Liver (tissue), 7 donors: ENCODE measurements at regions not wholly inside any gene's neighbourhood (a gene's known extent, or its start where the extent isn't known, plus 50 kb on each side); places are given as distances from the start of the nearest gene placed in this dataset.

Experiments
- DNase-seq: peaks from one replicate; pipeline ENCODE4 v3.0.0-alpha.2; 2017; ENCODE audit warnings: low spot score
- H3K27ac ChIP-seq, 2 donors: one replicate each; pipeline ENCODE4 v1.7.0; 2013; ENCODE audit warnings: inconsistent platforms in 2 of 2, low read length in 2 of 2, control low read depth in 1 of 2, low read depth in 1 of 2, mild to moderate bottlenecking in 1 of 2
- H3K27me3 ChIP-seq, 4 donors: one replicate each; pipeline versions ENCODE4 v1.6.1 to v1.7.0; 2013; ENCODE audit warnings: low read length in 3 of 4, inconsistent platforms in 1 of 4, mild to moderate bottlenecking in 1 of 4, moderate library complexity in 1 of 4; ENCODE audit not compliant: control insufficient read depth in 4 of 4, insufficient read depth in 4 of 4
- H3K36me3 ChIP-seq, 4 donors: one replicate each; pipeline versions ENCODE4 v1.6.1 to v1.7.0; 2013; ENCODE audit warnings: low read length in 3 of 4, mild to moderate bottlenecking in 3 of 4, low read depth in 1 of 4, moderate library complexity in 1 of 4; ENCODE audit not compliant: control insufficient read depth in 4 of 4, insufficient read depth in 3 of 4
- H3K4me1 ChIP-seq, 4 donors: one replicate each; pipeline versions ENCODE4 v1.6.1 to v1.7.0; 2013; ENCODE audit warnings: low read length in 3 of 4, mild to moderate bottlenecking in 3 of 4, moderate library complexity in 1 of 4; ENCODE audit not compliant: control insufficient read depth in 4 of 4, insufficient read depth in 4 of 4
- H3K4me3 ChIP-seq, 3 donors: one replicate each; pipeline versions ENCODE4 v1.6.1 to v1.7.0; 2013; ENCODE audit warnings: low read length in 3 of 3, control low read depth in 1 of 3, low read depth in 1 of 3, mild to moderate bottlenecking in 1 of 3
- H3K9ac ChIP-seq, 2 donors: one replicate each; pipeline ENCODE4 v1.7.0; 2013; ENCODE audit warnings: low read length in 2 of 2, mild to moderate bottlenecking in 2 of 2, moderate library complexity in 2 of 2, control low read depth in 1 of 2, low read depth in 1 of 2
- H3K9me3 ChIP-seq, 4 donors: one replicate each; pipeline versions ENCODE4 v1.6.1 to v1.7.0; 2013; ENCODE audit warnings: low read length in 3 of 4; ENCODE audit not compliant: control insufficient read depth in 4 of 4
- EGR1 ChIP-seq, 2 donors: IDR thresholded peaks; 2 replicates each; pipeline ENCODE4 v1.6.1; 2016 to 2018; ENCODE audit warnings: antibody characterized with exemption in 2 of 2, low read depth in 2 of 2
- FOXA1 ChIP-seq: IDR thresholded peaks from 2 replicates; pipeline ENCODE4 v1.6.1; 2016; ENCODE audit warnings: antibody characterized with exemption
- FOXA2 ChIP-seq: IDR thresholded peaks from 2 replicates; pipeline ENCODE4 v1.6.1; 2016; ENCODE audit warnings: antibody characterized with exemption
- HNF4A ChIP-seq, 2 donors: conservative IDR thresholded peaks; 2 replicates each; pipeline ENCODE4 v1.6.1; 2016; ENCODE audit warnings: antibody characterized with exemption in 2 of 2, mild to moderate bottlenecking in 2 of 2
- JUND ChIP-seq, 2 donors: IDR thresholded peaks; 2 replicates each; pipeline ENCODE4 v1.6.1; 2016; ENCODE audit warnings: antibody characterized with exemption in 2 of 2
- NR2F2 ChIP-seq: IDR thresholded peaks from 2 replicates; pipeline ENCODE4 v1.6.1; 2016; ENCODE audit warnings: antibody characterized with exemption
- RAD21 ChIP-seq, 2 donors: IDR thresholded peaks; 2 replicates each; pipeline ENCODE4 v1.6.1; 2016; ENCODE audit warnings: antibody characterized with exemption in 2 of 2, mild to moderate bottlenecking in 2 of 2
- RXRA ChIP-seq, 2 donors: IDR thresholded peaks; 2 replicates each; pipeline ENCODE4 v1.6.1; 2017 to 2018; ENCODE audit warnings: antibody characterized with exemption in 2 of 2, mild to moderate bottlenecking in 1 of 2
- SP1 ChIP-seq: IDR thresholded peaks from 2 replicates; pipeline ENCODE4 v1.6.1; 2018; ENCODE audit warnings: antibody characterized with exemption, mild to moderate bottlenecking
- TAF1 ChIP-seq: conservative IDR thresholded peaks from 2 replicates; pipeline ENCODE4 v1.6.1; 2016; ENCODE audit warnings: antibody characterized with exemption, mild to moderate bottlenecking
- YY1 ChIP-seq: IDR thresholded peaks from 2 replicates; pipeline ENCODE4 v1.6.1; 2016; ENCODE audit warnings: antibody characterized with exemption, mild to moderate bottlenecking
- WGBS: extraction: QIAGEN DNeasy Blood & Tissue Kit; methylation state at CpG from one replicate; pipeline ENCODE4 v1.1.7; 2013; 5-methylcytosine and 5-hydroxymethylcytosine counted together
- TF ChIP-seq, protein P1 (sequence below): IDR thresholded peaks from 2 replicates; pipeline ENCODE4 v1.6.1; 2016; ENCODE audit warnings: antibody characterized with exemption, mild to moderate bottlenecking
- TF ChIP-seq, protein P2 (sequence below): IDR thresholded peaks from 2 replicates; pipeline ENCODE4 v1.6.1; 2016; ENCODE audit warnings: antibody characterized with exemption
- TF ChIP-seq, protein P3 (sequence below): IDR thresholded peaks from 2 replicates; pipeline ENCODE4 v1.6.1; 2016; ENCODE audit warnings: antibody characterized with exemption
- donor health status: healthy.
- donor health status: healthy.
- donor health status: healthy.
- donor health status: healthy.

DNA sequence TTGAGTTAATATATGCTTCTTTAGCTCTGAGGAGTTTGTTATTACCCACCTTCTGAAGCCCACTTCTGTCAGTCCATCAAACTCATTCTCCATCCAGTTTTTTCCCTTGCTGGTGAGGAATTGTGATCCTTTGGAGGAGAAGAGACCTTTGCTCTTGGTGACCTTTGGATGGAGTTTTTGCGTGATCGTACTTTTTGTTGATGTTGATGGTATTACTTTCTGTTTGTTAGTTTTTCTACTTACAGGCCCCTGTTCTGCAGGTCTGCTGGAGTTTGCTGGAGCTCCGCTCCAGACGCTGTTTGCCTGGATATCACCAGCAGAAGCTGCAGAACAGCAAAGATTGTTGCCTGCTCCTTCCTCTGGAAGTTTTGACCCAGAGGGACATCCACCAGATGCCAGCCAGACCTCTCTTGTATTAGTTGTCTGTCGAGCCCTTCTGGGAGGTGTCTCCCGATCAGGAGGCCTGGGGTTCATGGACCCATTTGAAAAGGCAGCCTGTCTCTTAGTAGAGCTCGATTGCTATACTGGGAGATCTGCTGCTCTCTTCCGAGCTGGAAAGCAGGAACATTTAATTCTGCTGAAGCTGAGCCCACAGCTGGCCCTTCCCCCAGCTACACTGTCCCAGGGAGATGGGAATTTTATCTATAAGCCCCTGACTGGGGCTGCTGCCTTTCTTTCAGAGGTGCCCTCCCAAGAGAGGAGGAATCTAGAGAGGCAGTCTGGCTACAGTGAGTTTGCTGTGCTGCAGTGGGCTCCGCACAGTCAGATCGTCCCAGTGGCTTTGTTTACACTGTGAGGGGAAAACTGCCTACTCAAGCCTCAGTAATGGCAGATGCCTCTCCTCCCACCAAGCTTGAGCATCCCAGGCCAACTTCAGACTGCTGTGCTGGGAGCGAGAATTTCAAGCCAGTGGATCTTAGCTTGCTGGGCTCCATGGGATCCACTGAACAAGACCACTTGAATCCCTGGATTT is 445.5 kb downstream of the MAN2A1 start:
- Histone ChIP-seq H3K9me3 (peaks cover 0 to 2% (median 0%) of the 10 kb centered on the region in 4 donors), H3K9ac (no peak overlapping the region)
- WGBS, result 66% methylated on average over 11 of the region's 11 CpGs

DNA sequence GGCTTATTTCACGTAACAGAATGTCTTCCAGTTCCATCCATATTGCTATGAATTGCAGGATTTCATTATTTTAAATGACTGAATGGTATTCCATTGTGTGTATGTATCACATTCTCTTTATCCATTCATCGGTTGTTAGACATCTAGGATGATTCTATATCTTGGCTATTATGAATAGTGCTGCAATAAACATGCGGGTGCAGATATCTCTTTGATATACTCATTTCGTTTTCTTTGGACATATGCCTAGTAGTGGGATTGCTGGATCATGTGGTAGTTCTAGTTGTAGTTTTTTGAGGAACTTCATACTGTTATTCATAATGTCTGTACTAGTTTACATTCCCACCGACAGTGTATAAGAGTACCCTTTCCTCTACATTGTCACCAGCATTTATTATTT is 460.5 kb downstream of the MAN2A1 start:
- Histone ChIP-seq H3K27me3 (no peaks in the 10 kb centered on the region), H3K4me1 (no peaks in the 10 kb centered on the region), H3K4me3 (no peak overlapping the region), H3K9ac (no peak overlapping the region), H3K27ac (no peak overlapping the region), H3K36me3 (no peaks in the 10 kb centered on the region), H3K9me3 (no peaks in the 10 kb centered on the region)
- 83% methylated on average over 5 of the region's 5 CpGs for WGBS
- DNase-seq, result no peak
- TF ChIP-seq JUND (IDR thresholded peaks at IDR 0.05) (no peak), RXRA (IDR thresholded peaks at IDR 0.05) (no peak), EGR1 (IDR thresholded peaks at IDR 0.05; ENCODE audit: low read depth in 2 of 2) (no peak), NR2F2 (no peak), TAF1 (no peak), SP1 (no peak), FOXA2 (no peak), YY1 (no peak), RAD21 (IDR thresholded peaks at IDR 0.05) (no peak), FOXA1 (no peak)
- TF ChIP-seq, protein P1, sequence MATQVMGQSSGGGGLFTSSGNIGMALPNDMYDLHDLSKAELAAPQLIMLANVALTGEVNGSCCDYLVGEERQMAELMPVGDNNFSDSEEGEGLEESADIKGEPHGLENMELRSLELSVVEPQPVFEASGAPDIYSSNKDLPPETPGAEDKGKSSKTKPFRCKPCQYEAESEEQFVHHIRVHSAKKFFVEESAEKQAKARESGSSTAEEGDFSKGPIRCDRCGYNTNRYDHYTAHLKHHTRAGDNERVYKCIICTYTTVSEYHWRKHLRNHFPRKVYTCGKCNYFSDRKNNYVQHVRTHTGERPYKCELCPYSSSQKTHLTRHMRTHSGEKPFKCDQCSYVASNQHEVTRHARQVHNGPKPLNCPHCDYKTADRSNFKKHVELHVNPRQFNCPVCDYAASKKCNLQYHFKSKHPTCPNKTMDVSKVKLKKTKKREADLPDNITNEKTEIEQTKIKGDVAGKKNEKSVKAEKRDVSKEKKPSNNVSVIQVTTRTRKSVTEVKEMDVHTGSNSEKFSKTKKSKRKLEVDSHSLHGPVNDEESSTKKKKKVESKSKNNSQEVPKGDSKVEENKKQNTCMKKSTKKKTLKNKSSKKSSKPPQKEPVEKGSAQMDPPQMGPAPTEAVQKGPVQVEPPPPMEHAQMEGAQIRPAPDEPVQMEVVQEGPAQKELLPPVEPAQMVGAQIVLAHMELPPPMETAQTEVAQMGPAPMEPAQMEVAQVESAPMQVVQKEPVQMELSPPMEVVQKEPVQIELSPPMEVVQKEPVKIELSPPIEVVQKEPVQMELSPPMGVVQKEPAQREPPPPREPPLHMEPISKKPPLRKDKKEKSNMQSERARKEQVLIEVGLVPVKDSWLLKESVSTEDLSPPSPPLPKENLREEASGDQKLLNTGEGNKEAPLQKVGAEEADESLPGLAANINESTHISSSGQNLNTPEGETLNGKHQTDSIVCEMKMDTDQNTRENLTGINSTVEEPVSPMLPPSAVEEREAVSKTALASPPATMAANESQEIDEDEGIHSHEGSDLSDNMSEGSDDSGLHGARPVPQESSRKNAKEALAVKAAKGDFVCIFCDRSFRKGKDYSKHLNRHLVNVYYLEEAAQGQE, result no peak
- TF ChIP-seq, protein P2, sequence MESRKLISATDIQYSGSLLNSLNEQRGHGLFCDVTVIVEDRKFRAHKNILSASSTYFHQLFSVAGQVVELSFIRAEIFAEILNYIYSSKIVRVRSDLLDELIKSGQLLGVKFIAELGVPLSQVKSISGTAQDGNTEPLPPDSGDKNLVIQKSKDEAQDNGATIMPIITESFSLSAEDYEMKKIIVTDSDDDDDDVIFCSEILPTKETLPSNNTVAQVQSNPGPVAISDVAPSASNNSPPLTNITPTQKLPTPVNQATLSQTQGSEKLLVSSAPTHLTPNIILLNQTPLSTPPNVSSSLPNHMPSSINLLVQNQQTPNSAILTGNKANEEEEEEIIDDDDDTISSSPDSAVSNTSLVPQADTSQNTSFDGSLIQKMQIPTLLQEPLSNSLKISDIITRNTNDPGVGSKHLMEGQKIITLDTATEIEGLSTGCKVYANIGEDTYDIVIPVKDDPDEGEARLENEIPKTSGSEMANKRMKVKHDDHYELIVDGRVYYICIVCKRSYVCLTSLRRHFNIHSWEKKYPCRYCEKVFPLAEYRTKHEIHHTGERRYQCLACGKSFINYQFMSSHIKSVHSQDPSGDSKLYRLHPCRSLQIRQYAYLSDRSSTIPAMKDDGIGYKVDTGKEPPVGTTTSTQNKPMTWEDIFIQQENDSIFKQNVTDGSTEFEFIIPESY, result no peak
- TF ChIP-seq, protein P3, sequence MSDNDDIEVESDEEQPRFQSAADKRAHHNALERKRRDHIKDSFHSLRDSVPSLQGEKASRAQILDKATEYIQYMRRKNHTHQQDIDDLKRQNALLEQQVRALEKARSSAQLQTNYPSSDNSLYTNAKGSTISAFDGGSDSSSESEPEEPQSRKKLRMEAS, result no peak

More for the DNA sequence above, 445.5 kb downstream of the MAN2A1 start:
- H3K4me1 ChIP-seq, result no peaks in the 10 kb centered on the region
- TF ChIP-seq, protein P2, result no peak
- no peak for TF ChIP-seq JUND (IDR thresholded peaks at IDR 0.05)
- no peak for TF ChIP-seq FOXA2
- TF ChIP-seq, protein P3, result no peak
- TF ChIP-seq HNF4A (conservative IDR thresholded peaks at IDR 0.05), result peak; percentile 44 to 47
- peak in 1 of 2 donors; percentile 12 for TF ChIP-seq RXRA (IDR thresholded peaks at IDR 0.05)
- TF ChIP-seq, protein P1, result no peak
- H3K27me3 ChIP-seq, result no peaks in the 10 kb centered on the region
- no peaks in the 10 kb centered on the region for H3K36me3 ChIP-seq
- no peak overlapping the region for H3K4me3 ChIP-seq
- DNase-seq, result no peak
- H3K27ac ChIP-seq, result no peak overlapping the region
